Stimulated activated CD4-positive, alpha-beta T cell treated with anti-CD3 and anti-CD28 coated beads, TNF-alpha, amount 100 ng/mL, for 1 hour (primary cell): ENCODE measurements at regions not wholly inside any gene's neighbourhood (a gene's known extent, or its start where the extent isn't known, plus 50 kb on each side); places are given as distances from the start of the nearest gene placed in this dataset.

Experiments used
- DNase-seq, 3 donors: peaks; one replicate each; pipeline ENCODE4 v3.0.0-alpha.2; 2020; ENCODE audit warnings: low read depth in 3 of 3, low spot score in 1 of 3

DNA sequence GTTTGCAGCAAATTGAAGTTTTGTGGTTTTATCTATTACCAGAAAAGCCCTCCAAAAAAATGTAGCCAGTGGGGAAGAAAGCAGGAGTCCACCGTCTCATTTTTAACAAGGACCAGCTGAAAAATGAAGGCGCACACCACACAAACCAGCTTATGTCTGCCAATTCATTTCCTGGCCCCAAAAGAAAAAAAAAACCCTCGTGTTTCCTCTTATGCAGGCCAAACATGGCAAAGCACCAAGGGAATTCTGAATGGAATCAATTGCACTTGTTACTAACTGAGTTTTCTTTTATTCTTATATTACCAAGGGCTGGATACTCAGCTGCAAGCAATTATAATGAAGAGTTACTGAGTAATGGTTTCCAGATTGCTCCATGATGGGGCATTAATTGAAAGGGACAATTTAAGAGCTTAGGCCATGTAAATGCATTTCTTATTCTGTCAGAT lies 428.3 kb upstream of the NPVF start:
- DNase-seq, result no peak

DNA sequence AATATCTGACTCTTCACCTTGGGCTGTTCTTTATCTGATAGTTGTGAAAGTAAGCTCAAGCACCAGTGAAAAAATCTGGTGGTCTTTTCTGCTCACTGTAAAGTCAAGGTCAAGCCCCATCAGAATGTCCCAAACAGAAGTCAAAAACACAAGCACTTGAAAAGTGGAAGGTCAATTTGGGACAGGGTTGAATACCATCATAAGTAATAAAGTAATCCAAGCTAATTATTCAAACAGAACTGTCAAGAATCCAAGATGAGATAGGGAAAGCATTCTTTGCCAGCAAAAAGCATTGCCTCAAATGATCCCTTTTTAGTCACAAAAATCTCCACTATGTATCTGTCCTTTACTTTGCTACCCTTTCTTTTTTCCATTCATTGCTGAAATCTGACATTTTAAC lies 430.1 kb upstream of the NPVF start:
- DNase-seq, result no peak

- DNase-seq, result no peak
Measured at GRCh38 chr7:25659841-25660240, 431.6 kb upstream of the NPVF start.

- no peak for DNase-seq
Measured at GRCh38 chr7:25662841-25663800, 434.8 kb upstream of the NPVF start.

GRCh38 chr7:25663877-25664276 lies 435.6 kb upstream of the NPVF start:
- DNase-seq, result no peak

DNA sequence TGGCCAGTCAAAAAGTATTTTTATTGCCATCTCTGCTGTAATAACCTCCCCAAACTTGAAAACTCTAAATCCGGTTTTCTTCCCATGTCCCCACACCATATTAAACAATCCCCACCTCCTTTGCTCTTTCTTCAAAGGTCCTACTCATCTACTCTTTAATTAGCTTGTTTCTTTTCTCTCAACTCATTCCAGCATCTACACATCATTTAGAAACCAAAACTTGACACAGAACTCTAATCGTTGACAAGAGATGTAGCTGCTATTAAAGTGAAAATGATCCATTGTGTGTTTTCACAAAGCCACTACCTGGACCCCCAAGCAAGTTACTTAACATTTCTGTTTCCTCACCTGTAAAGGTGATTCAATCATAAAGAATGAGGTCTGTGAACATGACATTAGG lies 436.3 kb upstream of the NPVF start:
- DNase-seq, result no peak

GRCh38 chr7:25665374-25665773 lies 437.1 kb upstream of the NPVF start:
- no peak for DNase-seq

- DNase-seq, result no peak
Measured at GRCh38 chr7:25665903-25666670, 437.8 kb upstream of the NPVF start.

GRCh38 chr7:25666671-25667060 lies 438.4 kb upstream of the NPVF start:
- DNase-seq, result no peak

- DNase-seq, result no peak
Measured at GRCh38 chr7:25669281-25669781, 441.0 kb upstream of the NPVF start.

DNA sequence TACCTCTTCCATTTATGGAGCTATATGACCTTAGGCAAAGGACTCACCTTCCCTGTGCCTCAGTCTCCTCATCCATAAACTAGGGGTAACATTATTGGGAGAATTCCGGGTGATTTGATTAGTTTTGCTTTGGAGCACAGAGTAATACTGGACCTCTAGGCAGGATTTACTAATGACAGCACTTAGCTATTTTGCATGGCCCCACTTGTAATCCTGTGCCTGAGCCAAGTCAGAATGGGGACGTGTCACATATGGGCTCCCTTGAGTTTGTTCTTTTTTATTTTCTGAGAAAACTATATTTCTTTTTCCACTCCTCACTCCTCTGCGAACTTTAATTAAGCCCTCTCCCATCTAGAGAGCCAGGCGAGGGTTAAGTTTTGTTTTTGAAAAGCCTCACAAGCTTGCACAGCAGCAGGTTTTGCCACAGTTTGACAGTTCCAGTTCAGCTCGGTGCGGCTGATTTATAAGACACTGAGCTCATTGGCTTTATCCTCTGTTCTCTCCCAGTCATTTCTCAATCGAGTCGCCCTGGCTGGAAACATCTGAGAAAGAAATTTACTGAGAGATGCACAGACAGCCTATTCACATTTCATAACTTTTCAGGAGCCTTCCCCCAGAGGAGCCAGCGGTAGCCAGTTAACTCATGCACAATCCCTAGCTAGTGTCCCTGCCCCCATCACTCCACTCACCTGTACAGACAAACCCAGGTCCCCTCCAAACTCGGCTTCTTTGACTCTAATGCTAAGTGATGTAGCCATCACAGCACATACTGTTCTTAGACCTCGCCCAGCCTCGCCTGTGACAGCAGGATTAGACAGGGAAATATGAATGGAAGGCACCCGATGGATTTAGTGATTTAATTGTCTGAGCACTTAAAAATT lies 441.9 kb upstream of the NPVF start:
- no peak for DNase-seq

- DNase-seq, result no peak
Measured at GRCh38 chr7:25671111-25671510, 442.8 kb upstream of the NPVF start.

DNA sequence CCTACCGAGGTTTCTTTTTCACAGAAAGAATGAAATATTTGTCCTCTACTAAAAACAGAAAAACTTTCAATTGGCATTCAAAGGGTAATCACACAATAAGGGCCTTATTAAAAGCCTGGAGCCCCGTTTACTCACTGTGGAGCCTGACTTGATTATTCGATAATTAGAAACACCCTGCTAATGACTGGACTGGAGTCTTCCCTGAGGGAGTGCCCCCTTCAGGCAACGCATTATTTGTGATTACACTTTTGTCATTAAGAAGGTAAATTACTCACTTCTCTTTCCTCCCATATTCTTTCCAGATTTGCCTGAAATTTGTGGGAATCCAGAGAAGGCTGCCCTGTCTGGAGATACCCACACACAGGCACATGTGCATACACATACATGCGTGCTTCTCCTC lies 444.2 kb upstream of the NPVF start:
- no peak for DNase-seq

GRCh38 chr7:25675789-25676474 lies 447.6 kb upstream of the NPVF start:
- DNase-seq, result no peak

DNA sequence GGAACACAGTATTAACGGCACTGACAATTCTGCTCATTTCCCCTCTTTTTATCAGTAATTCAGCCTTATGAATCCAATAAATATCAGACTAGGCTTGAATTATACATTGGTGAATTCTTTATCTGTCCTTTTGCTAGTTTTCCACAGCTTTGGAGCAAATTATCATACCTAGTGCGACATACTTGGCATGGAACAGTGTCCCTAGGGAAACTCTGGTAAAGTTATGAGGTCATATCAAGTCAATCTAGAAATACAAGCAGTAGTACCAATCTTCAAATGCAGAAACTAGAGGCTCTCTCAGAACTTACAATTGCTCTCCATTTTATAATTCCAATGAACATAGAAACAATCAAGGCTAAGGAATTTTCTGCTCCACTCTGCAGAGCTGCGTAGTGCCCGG lies 449.3 kb upstream of the NPVF start:
- no peak for DNase-seq

DNA sequence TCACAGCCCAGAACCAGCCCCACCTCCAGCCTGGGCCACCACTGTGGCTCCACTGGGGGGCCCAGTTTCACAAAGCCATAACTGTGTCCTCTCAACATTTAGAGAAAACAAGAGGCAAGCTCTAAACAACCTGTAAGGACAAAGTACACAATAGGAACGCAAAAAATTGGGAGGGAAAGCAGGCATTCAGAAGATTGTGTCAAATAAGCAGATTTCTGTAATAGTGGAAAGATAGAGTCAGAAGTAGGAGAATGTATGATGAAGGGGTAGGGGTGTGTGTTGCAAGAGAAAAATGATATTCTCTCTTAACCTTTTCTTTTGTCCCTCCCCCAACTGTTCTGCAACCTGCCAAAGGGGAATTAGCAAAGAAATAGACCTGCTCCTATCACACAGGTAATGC lies 449.9 kb upstream of the NPVF start:
- DNase-seq, result no peak

DNA sequence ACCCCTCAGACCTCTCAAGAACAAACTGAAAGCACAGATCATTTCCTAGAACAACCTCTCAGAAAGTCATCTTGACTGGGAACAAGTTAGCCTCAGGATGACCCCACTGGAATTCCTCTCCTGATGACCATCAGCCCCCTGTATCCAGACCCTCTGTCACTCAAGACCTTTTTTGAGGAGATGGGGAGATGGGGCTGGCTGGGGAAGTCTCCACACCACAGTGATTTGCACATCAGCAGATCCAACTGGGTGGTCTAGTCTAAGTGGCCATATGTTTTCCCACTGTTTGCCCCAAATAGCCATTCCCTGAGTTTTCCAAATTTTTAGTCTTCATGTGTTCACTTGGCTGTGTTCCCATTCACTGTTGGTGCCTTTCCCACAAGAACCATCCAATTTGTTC lies 452.4 kb upstream of the NPVF start:
- no peak for DNase-seq

DNA sequence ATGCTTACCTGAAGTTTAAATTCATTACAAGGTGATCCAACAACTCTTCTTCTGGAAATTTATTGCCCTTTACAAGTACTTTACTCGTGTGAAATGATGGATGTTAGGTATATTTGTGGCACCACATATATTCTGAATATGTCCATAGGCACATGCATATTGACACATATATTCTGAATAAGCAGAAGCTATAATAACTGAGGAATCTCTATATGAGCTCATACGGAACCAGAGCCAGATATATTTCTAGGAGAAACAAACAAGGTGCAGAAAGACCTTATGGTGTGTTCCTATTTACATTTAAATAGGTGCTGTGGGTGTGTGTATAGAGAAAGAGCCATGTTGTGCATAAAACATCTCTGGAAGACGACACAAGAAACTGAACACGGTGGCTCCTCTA lies 456.1 kb upstream of the NPVF start:
- DNase-seq, result no peak

GRCh38 chr7:25686493-25686892 lies 458.2 kb upstream of the NPVF start:
- no peak for DNase-seq

DNA sequence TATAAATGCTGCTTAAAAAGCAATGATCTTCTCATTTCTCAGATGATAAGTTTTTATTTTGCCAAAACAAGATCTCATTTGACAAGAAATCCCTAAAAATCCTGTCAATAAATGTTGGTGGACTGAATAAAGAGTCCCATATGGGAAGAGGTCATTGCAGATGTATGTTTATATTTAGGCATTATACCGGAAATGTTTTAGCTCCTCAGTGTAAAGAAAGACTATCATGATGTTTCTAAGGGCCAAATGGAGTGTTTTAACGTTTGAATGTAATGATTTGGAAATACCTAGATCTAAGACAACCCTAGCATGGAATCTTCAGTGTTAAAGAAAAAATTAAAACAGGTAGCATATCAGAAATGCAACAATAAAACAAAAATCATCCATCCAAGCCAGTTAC lies 457.8 kb upstream of the NFE2L3 start:
- no peak for DNase-seq

- no peak for DNase-seq
Measured at GRCh38 chr7:25694699-25695098, 457.3 kb upstream of the NFE2L3 start.
